ENCODE measurements at regions not wholly inside any gene's neighbourhood (a gene's known extent, or its start where the extent isn't known, plus 50 kb on each side); places are given as distances from the start of the nearest gene placed in this dataset.

- DNase-seq: no peak
These were observed 96.2 kb upstream of the HAAO start for GRCh38 chr2:42888321-42889245.

GRCh38 chr2:42886921-42887320, 94.5 kb upstream of the HAAO start:
- DNase-seq: no peak

- no peak for DNase-seq
These were observed 90.4 kb upstream of the HAAO start for GRCh38 chr2:42882756-42883155.

- DNase-seq: no peak
These were observed 89.3 kb upstream of the HAAO start for GRCh38 chr2:42881732-42882131.

GRCh38 chr2:42880738-42881690, 88.6 kb upstream of the HAAO start:
- no peak for DNase-seq

GRCh38 chr2:42879913-42880737, 87.7 kb upstream of the HAAO start:
- no peak for DNase-seq

GRCh38 chr2:42879121-42879705, 86.8 kb upstream of the HAAO start:
- no peak for DNase-seq

- DNase-seq: no peak
These were observed 86.2 kb upstream of the HAAO start for GRCh38 chr2:42878581-42878980.

GRCh38 chr2:42877936-42878335, 85.6 kb upstream of the HAAO start:
- DNase-seq: no peak

GRCh38 chr2:42877511-42877910, 85.1 kb upstream of the HAAO start:
- no peak for DNase-seq

GRCh38 chr2:42876326-42876751, 84.0 kb upstream of the HAAO start:
- DNase-seq: no peak

- no peak for DNase-seq
These were observed 83.5 kb upstream of the HAAO start for GRCh38 chr2:42875880-42876279.

- DNase-seq: no peak
These were observed 82.8 kb upstream of the HAAO start for GRCh38 chr2:42874949-42875801.

GRCh38 chr2:42872721-42873120, 80.3 kb upstream of the HAAO start:
- DNase-seq: no peak

- DNase-seq: no peak
These were observed 79.0 kb upstream of the HAAO start for GRCh38 chr2:42871372-42871771.

- DNase-seq: no peak
These were observed 76.5 kb upstream of the HAAO start for GRCh38 chr2:42868874-42869273.

GRCh38 chr2:42868096-42868495, 75.7 kb upstream of the HAAO start:
- DNase-seq: no peak

- DNase-seq: no peak
These were observed 75.0 kb upstream of the HAAO start for GRCh38 chr2:42867093-42868065.

GRCh38 chr2:42865884-42866881, 73.8 kb upstream of the HAAO start:
- no peak for DNase-seq
